GM18499 (cell line): ENCODE measurements at regions not wholly inside any gene's neighbourhood (a gene's known extent, or its start where the extent isn't known, plus 50 kb on each side); places are given as distances from the start of the nearest gene placed in this dataset.
"Not testable (repeated sequence)": the region's sequence is repeated elsewhere in the genome, so short reads cannot be mapped to it uniquely, and the experiment has no call there.

Experiments
- ATAC-seq: cut with Tn5 transposase; IDR thresholded peaks from one replicate; pipeline ENCODE4 v1.9.1; 2021; ENCODE audit warnings: moderate number of reproducible peaks; ENCODE audit not compliant: insufficient read depth, unreplicated experiment

DNA sequence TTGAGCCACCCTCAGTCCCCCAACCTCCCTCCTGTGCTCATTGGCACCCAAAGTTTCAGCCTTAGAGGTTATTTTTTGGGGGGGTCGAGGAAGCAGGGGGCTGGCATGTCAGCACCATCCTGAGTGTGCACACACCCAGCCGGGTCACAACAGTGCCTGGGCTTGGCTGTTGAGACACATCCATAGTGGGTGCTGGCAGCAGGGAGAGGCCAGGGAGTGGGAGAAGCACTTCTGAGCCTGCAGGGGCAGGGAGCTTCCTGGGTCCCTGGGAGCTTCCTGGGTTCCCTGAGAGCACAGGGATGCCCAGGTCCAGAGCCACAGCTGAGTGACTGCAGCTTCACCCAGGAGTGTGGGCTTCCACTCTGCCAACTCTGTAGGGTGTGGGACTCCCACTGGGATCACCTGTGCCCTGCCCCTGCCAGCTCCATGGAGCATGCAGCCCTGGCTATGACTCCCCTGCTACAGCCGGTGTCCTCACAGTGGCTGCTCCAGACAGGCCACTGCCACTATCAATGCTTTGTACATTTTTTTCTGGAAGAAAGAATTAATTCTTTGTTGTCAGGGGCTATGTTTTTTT is 240.4 kb downstream of the PTGER3 start:
- no peak for ATAC-seq

DNA sequence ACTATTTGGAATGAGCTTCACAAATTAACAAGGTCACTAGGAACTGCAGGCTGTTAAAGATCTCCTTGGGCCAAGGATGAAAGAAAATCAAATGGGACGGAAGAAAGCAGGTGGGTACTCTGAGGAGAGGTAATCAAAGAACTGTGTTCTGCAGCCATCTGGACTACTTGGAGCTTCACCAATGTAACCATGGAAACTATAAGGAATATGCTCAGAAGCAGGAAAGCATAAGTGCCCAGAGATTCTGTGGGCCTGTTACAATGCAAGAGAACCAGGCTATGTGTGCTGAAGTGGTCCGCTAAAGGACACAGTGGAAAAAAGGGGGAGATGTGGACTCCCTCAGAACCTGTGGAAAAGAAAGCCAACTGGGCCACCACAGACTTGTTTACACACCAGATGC is 238.5 kb downstream of the PTGER3 start:
- ATAC-seq = no peak

DNA sequence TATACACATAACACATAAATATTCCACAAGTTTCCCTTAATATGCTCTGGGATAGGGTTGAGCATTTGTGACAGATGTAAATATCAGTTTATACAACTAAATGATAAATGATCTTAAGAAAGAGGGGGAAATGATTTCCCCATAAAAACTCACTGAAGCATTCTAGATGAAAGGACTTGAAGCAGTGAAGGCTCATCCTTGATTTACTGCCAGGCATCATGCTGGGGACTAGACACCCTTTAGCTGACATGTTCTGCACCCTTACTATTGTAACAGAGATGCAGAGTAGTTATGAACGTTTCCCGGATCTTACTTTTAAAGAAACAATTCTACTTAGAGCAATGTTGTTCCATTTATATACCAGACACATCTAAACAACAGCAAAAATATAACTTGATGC is 235.8 kb downstream of the PTGER3 start:
- no peak for ATAC-seq

GRCh38 chr1:70812442-70813109 is 235.0 kb downstream of the PTGER3 start:
- ATAC-seq = no peak

GRCh38 chr1:70818401-70818800 is 229.2 kb downstream of the PTGER3 start:
- no peak for ATAC-seq

DNA sequence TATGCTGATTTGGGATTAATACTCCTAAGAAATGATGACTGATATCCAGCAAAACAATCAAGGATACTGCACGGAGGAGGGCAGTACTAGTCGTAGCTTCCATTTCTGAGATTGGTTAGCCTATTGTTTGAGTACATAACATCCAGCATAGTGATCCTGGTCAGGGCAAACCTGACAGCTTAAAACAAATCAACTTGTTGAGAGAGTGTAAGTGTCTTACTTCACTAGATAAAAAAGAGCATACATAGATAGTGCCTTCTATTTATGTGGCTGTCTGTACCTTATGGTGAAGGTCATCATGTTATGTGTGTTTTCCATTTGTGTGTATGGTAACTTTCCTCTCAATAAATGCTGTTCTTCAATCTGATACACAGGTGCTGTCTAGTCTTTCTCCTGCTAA is 228.4 kb downstream of the PTGER3 start:
- no peak for ATAC-seq

DNA sequence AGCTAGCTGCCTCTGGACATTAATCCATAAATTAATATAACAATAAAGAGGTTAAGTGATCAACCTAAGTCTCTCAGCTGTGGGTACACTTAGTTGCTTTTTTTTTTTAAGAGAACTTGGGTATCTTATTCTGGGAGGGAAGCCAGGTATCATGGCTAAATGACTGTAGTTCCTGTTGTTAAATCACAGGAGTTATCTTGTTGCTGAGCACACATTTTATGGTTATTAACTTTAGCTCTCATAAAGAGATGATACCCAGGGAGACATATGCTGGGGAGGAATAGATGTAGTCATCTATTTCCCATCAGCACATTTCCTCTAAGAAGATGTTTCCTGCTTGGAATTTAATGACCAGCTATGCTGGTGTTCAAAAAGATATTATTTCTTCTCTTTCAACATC is 227.8 kb downstream of the PTGER3 start:
- no peak for ATAC-seq

GRCh38 chr1:70820396-70820795 is 227.2 kb downstream of the PTGER3 start:
- ATAC-seq = no peak

GRCh38 chr1:70820995-70821394 is 226.6 kb downstream of the PTGER3 start:
- ATAC-seq = no peak

DNA sequence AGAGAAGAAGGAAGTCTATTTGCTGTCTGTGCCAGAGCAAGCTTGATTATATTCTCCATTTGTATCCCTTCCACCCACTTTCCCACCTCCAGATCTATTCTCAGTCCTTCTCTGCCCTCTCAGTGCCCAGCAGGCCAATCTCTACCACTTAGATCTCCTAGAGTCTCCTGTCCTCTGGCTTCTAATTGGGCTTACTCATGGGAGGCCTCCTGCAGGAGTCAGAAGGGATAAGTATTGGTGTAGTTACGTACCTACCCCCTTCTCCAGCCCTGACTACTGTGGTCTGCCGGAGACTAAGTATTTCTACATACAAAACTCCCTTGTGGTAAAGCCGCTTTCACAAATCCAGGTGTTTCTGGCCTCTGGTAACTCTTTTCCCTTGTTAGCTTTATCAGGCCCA is 221.2 kb downstream of the PTGER3 start:
- ATAC-seq = no peak

DNA sequence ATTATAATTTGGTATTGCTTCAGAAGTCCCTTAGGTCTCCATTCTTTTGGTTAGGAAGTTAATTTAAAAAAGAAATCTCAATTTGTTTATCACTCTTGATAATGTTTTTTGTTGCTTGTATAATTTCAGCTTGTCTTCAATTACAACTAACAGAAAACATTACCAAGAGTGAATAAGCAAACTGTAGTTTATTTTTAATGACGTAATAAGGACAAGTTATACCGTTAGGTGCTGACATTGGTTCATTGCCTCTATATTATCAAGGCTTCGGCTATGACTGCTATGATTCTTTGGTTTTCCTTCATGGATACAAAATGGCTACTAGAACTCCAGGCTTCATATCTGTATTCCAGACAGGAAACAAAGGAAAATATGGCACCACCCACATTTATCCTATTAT is 220.6 kb downstream of the PTGER3 start:
- ATAC-seq = no peak

GRCh38 chr1:70828177-70828576 is 219.4 kb downstream of the PTGER3 start:
- no peak for ATAC-seq

DNA sequence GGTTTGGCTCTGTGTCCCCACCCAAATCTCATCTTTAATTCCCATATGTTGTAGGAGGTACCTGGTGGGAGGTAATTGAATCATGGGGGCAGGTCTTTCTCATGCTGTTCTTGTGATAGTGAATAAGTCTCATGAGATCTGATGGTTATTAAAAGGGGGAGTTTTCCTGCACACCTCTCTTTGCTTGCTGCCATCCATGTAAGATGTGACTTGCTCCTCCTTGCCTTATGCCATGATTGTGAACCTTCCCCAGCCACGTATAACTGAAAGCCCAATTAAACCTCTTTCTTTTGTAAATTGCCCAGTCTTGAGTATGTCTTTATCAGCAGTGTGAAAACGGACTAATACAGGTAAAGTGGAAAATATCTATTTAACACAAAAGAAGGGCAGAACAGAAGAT is 213.3 kb downstream of the PTGER3 start:
- ATAC-seq = not testable (repeated sequence)

GRCh38 chr1:70836456-70836855 is 211.2 kb downstream of the PTGER3 start:
- no peak for ATAC-seq

DNA sequence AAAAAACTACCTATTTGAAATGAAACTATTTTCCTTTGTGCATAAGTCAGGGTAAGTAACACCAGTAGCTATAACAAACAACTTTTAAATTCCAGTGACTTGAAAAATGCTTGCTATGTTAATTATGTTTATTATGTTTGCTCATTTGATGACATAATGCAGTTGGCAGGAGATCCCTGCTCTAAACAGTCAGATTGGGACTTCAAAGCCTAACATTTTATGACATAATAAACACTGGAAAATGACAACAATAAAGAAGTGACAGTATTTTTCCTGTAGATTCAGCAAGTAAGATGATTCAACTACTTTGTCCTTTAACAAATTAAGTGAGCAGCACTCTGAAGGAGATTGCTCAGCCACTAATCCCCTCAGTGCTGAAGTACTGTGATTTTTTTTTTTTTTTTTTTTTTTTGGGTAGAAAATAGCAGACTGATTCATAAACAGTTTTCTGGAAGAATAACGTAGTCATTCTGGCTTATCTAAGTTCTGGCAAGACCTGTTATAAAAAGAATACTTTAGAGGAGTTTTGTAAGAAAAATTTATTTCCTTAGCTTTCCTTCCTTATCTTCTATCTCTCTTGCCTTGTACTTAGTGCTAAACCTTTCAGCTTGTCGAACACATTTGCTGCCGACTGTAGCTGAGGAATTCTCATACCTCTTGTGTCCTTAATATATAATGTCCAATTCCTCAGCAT is 207.2 kb downstream of the PTGER3 start:
- ATAC-seq = no peak

DNA sequence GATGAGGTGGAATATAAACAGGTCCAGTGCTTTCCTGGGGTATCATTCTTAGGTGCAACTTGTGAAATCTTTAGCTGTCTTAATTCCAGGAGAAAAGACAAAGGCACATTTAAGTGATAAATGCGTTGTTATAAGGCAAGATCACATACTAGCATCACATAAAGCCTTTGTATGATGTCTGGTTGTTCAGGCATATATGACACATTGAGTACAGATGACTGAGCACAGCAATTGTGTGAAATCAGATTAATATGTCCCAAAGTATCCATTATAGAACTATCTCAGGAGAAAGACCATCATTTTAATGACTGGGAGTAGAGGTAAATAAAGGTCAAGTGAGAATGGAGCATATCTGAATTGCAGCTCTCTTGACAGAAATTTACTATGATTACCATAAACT is 205.1 kb downstream of the PTGER3 start:
- ATAC-seq = no peak

DNA sequence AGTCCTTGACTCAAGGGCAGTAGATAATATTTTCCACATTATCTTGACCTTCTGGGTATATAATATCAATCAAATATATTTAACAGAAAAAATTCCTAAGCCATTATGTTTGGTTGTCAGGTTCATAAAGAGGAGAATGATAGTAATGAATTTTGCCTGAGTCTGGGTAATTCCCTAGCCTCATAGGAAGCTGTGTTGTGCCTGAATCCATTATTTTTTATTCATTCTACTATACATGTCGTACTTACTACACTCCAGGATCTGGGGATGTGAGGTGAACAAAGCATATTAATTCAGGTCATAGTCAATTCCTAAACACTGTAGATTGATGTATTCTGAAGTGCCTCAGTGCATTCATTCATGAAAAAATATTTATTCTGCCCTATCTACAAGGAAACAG is 204.2 kb downstream of the PTGER3 start:
- ATAC-seq = no peak

DNA sequence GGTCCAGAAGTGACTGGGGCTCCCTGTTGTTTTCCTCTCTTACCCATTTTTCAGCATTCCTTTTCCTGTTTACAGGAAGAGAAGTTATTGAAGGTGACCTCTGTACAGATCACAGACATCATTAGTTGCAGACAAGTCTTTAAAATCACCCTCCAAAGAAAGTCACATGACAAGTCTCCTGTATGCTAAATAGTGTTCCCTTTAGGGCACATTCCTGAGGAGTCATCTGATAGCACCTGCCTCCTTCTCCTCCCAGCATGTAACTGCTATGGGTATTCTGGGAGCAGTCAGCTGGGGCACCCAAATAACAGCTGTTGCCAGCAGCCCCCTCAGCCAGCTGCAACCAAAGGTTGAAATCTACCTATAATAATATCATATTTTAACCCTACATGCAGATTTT is 200.6 kb downstream of the PTGER3 start:
- ATAC-seq = no peak

GRCh38 chr1:70855203-70855602 is 192.4 kb downstream of the PTGER3 start:
- ATAC-seq = no peak

GRCh38 chr1:70856201-70856600 is 191.4 kb downstream of the PTGER3 start:
- ATAC-seq = no peak

DNA sequence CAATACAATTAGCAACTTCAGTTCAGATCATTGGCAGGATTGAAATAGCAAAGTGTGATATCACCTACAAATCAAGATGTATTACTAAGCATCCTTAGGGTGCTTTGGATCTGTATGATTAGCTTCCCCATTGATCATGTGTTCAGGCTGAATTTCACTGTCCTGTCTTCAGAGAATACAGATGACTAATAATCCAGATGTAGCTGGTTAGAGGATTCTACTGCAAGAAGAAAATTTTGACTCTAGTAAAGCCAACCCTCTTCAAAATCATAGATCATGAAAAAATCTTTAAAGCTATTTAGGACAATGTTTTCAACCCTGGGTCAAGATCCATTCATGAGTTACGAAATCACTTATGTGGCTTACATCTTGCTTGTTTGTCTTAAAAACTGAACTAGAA is 184.4 kb downstream of the PTGER3 start:
- ATAC-seq = no peak

DNA sequence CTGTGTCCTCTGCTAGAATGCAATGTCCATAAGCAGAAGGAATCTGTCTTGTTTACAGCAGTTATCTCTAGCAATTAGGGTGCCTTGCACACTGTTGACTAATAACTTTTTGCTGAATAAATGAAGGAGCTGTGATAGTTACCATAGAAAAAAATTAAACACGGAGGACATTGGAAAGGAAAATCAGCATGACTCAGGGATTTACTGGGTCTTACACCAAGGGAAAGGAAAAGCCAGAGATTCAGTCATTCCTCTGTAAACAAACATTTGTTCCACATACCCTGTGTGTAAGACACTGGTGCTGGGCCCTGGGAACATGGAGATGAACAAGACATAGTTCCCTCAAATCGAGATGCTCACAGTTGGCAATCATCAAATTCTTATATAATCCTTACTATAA is 183.3 kb downstream of the PTGER3 start:
- no peak for ATAC-seq
